ENCODE measurements at regions not wholly inside any gene's neighbourhood (a gene's known extent, or its start where the extent isn't known, plus 50 kb on each side); places are given as distances from the start of the nearest gene placed in this dataset.
"Not testable (repeated sequence)": the region's sequence is repeated elsewhere in the genome, so short reads cannot be mapped to it uniquely, and the experiment has no call there.

DNA sequence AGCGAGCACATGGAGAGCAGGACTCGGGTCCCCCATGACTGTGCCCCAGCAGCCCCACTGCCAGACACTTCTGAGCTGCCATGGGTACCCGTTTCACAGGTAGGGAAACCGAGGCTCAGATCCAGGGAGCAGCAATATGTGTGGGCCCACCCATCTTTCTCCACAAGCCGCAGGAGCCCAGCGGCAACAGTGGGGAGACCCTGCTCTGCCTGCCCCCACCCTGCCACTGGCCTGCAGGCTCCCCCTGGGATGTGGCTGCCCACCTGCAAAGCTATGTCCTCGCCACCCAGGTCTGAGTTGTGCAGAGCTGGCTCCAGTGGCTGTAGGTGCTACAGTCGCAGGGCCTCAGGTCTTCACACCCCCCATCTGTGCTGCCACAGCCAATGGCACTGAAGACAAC lies 50.6 kb upstream of the C1QTNF9B start:
- no peak for DNase-seq (ENCODE audit: low read depth, low spot score)

DNA sequence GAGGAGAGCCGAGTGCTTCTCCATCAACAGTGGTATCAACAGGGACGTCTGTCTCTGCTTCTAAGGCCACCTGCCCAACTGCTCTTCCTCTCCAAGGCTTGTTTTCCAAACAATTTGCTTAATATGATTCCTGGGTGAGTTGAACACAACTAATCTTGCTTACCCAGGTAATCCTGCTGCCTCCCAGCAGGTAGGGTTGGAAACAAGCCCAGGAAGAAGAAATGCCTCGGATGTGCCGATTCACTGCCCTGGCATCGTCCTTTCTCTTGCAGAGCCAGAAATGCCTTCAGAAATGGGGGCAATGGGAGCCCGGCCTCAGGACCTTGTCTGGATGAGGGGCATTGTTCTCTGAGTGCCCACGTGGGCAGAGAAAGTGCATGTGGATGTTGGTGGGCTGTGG lies 51.9 kb upstream of the C1QTNF9B start:
- no peak for DNase-seq (ENCODE audit: low read depth, low spot score)

DNA sequence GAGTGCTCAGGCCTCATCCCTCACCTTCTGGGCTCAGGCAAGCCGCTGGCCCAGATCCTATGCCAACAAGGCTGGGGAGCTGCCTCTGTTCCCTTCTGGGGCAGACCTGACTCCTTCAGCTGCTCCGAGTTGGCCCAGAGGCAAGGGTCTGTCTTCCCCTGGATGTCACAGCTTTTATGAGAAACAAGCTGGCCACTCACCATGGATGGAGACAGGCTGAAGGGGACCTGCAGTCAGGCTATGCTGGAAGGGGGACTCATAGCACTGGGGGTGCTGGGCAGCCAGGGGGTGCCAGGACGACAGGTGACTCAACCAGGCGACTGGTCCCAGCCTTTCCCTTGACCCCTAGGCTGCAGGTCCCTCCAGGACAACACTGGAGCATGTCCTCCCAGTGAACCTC lies 52.4 kb upstream of the C1QTNF9B start:
- no peak for DNase-seq (ENCODE audit: low read depth, low spot score)

DNA sequence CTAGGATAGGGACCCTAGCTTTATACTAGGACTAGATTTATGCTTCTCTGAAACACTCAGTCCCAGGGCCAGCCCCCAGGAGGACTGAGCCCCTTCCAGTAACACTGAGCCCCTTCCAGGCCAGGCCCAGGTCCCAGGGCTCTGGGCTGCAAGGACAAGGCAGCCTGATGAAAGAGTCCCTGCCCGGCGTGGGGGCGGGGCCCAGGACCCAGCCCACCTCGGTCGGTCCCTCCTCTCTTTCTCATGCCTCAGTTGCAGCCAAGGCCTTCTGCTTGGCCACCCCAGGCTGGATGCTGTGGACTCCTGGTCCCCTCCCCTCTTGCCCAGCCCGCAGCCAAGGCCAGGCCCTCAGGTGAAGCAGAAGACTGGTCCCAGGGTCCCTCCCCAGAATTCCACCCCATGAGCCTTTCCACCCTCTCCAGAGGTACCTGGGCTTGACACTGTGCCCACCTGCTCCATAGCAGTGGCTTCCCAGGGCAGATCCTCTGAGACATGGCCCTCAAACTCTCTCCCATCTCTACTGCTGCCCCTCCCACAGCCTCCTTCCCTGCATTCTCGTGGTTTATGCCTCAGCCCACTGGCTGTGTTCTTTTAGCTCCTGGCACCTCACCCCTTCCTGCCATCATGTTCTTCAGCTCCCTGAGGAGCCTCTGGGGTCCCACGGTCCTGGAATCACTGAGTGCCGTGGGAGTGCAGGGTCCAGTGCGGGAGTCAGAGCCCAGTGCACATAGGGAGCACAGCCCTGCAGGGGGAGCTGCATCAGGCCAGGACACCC lies 53.6 kb upstream of the C1QTNF9B start:
- DNase-seq (ENCODE audit: low read depth, low spot score) = no peak

DNA sequence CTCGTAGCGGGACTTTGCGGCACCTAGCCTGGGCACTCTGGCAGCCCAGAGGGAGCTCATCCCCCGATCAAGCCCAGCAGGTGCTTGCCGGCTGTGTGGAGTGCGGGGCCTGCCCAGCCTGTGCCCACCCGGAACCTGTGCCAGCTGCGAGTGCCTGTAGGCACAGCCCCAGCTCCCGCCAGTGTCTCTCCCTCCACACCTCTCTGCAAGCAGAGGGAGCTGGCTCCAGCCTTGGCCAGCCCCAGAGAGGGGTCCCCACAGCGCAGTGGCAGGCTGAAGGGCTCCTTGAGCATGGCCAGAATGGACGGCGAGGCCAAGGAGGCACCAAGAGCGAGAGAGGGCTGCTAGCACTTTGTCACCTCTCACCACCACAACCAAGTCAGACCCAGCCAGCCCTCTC lies 55.5 kb upstream of the C1QTNF9B start:
- no peak for DNase-seq (ENCODE audit: low read depth, low spot score)

DNA sequence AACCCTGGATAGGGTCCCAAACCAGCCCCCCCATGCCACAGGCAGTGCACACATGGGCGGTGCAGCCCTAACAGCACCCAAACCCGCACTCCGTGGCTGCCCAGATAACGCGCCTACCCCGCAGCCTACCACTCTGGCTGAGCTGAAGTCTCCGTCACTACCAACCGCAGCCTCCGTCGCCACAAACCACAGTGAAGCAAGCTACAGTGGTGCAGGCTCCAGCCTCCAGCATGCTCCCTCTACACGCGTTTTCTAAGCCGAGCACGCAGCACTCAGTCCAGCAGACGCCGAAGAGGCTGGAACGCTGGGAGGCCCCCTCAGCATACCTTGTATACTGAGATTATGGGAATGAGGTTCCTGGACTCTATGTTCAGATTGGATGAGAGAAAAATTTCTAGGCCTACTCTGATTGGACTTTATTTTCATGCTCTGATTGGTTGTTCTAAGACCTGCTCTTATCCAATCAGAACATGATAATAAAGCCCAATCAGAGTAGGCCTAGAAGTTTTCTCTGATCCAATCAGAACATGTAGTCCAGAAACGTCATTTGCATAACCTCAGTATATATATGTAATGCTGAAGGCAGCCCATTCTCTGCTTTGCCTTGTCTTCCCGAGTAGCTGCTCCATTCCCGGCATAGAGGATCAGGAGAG lies 56.7 kb upstream of the C1QTNF9B start:
- DNase-seq (ENCODE audit: low read depth, low spot score) = no peak

DNA sequence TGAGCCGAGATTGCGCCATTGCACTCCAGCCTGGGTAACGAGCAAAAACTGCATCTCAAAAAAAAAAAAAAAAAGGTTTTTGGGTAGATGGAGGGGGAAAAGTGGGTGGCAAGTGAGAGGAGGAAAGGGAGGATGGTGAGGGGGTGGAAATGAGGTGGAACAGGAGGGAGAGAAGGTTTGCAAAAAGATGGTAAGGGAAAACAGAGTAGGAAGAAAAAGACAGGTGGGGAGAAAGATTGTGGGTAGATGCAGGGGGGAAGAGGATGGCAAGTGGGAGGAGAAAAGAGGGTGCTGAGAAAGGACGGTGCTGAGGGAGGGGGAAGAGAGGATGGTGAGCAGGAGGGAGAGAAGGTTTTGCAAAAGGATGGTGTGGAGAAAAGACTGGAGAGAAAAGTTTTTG lies 57.8 kb upstream of the C1QTNF9B start:
- DNase-seq (ENCODE audit: low read depth, low spot score) = no peak

DNA sequence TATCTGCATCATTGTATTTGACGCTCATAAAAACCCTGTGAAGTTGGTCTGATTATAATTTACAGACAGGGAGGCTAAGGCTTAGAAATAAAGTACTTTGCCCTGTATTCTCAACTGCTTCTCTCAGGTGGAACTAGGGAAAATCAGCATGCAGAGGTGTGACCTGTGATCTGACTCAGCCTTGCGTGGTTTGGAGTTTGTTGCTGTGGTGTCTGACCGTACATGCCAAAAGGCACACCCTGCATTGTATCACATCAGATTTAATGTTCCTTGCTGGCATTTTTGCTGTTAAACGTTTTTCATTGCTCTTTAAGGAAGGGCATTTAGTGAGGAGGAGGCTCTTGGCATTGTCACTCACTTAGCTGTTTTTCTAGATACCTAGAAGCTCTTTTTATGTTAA lies 58.8 kb upstream of the C1QTNF9B start:
- no peak for DNase-seq (ENCODE audit: low read depth, low spot score)

DNA sequence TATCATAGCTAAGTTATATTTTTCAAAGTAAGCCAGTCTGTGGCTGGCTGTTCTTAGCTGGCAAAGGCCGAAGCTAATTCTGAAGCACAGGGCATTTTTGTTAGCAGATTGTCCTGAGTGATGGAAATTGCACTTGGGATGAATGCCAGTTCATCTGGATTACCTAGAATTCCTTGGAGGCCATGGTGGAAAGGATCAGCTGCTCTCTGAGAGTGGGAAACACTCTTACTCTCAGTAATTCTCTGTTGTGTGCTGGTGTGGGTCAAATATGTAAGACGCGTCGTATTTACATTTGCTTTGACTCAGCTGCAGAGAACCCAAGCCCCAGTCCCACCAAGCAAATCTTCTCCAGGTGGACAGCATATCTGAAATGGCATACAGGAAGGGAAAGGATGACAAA lies 60.7 kb upstream of the C1QTNF9B start:
- no peak for DNase-seq (ENCODE audit: low read depth, low spot score)

DNA sequence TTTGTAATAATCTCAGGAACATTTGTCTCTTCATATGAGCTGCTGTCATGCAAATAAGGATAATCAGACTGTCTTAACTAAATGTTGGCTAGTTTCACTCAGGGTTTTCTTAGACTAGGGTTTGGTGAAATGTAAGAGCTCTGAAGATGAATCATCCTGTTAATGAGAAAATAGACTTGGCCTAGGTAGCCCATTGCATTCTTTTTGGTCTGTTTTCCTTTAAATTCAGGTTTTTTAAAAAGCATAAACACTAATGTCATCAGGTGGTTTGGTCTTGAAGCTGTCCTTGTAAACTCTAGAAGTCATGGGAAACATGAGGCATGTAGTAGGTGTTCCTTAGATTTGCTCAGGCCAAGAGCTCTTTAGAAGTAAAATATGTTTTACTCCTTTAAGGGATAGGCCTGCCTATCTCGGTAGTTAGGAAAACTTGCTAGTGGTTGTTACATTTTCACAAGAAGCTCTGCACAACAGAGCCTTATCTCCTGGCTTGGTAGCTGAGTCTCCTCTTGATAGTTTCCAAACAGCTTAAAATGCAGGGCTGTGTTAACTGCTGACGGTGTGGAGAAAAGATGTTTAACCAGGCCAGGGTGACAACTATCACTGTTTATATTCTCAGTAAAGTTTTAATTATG lies 62.0 kb upstream of the C1QTNF9B start:
- no peak for DNase-seq (ENCODE audit: low read depth, low spot score)

DNA sequence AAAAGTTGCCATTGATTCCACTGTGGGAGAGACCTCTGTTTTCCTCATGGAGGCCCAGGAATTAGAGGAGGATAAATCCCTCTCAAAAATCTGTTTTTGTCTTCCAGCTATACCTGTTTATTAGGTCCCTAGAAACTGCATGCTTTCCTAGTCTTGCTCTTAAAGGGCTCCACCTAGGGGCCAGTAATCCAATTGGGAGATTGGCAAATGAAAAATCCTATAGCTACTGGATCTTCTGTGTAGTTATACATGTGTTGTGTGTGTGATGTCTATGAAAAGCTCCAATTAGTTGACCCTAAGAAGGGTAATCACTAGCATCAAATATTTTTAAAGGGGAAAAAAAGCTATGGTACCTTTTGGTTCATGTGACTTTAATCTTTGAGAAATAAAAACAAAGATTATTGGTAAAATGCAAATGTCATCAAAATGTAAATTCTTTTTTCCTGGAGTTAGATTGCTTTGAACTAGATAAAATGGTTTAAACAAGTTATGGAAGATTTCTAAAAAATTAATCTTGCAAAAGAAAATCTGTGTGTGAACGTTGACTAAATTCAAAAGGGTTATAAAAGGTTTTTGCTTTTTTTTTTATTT lies 63.4 kb upstream of the C1QTNF9B start:
- no peak for DNase-seq (ENCODE audit: low read depth, low spot score)

DNA sequence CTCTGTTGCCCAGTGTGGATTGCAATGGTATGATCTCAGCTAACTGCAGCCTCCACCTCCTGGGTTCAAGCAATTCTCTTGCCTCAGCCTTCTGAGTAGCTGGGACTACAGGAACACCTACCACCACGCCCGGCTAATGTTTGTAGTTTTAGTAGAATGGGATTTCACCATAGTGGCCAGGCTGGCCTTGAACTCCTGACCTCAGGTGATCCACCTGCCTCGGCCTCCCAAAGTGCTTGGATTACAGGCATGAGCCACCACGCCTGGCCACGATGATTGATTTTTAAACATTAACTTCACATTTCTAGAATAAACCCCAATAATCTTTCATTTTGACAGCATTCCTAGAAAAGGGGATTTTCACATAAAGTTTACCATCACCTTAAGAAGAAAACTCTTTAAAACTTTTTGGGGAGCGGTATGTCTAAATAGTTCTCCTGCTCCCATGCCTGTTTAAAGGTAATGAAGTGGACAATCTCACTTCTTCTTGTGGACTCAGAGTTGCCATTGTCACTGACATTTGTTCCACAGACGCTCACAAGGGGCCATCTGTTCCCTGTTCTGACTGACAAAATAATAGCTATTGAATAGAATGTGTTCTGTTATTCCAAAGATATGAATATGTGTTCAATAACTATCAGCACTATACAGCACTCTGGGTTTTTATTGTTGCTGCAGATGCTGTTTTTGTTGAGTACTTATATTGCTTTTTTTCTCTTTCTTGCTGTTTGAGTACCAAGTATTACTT lies 66.1 kb upstream of the C1QTNF9B start:
- no peak for DNase-seq (ENCODE audit: low read depth, low spot score)

DNA sequence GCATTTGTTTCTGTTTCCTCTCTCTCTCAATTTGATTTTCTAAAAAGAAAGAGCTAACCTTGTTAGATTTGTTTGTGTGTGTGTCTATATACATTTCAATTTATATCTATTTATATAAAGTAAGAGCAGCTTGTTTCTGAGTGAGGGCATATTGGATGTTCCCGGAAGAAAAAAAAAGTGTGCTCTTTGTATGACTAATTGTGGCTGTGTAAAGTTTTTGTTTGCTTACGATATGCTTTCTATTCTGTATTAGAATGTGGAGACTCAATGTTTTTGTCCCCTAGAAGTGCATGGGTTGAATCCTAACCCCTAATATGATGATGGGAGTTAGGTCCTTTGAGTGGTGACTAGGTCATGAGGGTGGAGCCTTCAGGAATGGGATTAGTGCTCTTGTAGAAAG lies 66.6 kb upstream of the C1QTNF9B start:
- DNase-seq (ENCODE audit: low read depth, low spot score) = no peak

DNA sequence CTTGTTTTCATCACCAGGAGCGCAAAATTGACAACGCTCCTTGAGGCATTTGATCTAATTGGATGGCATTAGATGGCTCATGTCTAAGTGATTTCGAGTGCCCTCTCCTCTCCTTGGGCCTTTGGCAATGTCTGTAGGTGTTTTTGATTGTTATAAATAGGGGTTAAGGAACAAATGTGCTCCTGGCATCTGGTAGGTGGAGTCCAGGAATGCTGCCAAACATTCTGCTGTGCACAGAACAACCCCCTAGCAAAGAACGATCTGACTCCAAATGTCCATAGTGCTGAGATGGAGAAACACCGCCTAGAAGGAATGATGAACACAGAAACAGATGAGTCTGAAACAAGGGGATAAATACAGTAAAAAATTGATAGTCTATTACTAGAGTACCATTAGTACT lies 68.0 kb upstream of the C1QTNF9B start:
- no peak for DNase-seq (ENCODE audit: low read depth, low spot score)

DNA sequence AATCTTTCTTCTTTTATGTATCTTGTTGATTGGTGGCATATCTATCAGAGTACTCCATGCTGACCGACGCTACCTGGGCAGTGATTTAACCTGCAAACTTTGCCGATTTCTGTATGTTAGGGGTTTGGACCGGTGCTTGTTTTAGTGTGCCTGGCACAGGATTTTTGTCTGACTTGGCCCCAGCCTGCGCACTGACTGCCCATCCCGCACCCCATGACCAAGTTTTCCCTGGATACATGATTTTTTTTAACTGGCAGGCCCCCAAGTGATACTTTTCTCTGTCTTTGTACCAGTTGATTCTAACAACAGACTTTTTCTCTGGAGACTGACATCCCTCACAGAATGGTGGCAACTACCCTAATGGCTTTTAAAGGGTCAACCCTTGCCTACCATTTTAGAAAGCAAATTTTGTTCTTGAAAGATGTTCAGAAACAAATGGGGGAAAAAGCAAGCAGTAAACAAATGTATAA lies 69.0 kb upstream of the C1QTNF9B start:
- DNase-seq (ENCODE audit: low read depth, low spot score) = no peak

DNA sequence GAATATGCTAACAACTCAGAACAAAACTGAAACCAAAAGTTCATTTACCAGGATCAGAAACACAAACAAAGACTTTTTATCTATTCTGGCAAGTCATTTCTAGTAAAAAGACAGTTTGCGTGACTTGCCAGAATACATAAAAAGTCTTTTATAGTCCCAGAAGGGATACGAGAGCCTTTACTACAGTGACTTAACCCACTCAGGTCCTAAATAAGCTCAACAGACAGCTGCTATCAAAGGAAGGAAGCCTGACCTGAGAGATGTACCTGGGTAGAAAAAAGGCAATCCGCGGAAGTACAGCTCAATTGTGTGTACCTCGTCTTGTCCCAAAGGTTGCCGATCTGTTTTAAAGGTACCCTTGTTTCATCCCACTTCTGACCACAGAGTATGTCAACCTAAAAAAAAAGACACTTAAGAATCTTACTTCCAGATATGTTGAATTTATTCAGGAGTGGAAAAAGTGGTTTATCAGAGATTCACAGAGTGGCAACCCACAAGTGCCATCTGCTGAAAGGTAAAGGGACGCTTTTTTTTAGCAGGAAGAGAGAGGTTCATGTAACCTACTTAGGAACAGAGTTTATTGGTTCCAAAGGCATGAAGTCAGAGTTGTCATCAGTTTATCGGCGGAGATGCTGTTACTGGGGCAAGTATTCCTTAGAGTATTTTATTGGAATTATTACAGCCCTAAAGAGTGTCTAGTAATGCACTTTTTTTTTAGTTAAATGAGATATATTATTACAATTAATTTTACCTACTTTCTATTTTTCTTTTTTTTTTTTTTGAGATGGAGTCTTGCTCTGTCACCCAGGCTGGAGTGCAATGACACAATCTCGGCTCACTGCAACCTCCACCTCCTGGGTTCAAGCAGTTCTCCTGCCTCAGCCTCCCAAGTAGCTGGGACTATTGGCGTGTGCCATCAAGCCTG lies 69.7 kb upstream of the C1QTNF9B start:
- no peak for DNase-seq (ENCODE audit: low read depth, low spot score)

DNA sequence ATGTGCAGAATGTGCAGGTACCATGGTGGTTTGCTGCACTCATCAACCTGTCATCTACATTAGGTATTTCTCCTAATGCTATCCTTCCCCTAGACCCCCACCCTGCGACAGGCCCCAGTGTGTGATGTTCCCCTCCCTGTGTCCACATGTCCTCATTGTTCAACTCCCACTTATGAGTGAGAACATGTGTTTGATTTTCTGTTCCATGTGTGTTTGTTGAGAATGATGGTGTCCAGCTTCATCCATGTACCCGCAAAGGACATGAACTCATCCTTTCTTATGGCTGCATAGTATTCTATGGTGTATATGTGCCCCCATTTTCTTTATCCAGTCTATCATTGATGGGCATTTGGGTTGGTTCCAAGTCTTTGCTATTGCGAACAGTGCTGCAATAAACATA lies 70.5 kb upstream of the C1QTNF9B start:
- not testable (repeated sequence) for DNase-seq (ENCODE audit: low read depth, low spot score)

DNA sequence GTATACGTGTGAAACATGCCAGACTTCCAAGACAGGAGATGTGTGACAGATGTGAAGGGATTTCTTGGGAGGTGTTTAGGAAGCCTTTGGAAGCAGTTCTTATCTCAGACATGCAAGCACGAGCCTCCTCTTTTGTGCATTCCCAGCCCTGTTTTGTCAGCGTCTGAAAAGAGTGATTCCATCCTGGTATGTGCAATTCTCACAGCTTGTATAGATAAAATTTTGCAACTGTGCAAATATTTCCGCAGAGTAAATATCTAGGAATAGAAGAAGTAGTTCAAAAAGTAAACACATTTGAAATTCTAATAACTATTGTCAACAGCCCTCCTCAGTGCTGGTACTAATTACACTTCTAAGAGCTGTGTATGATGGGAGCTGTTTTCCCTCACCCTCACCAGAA lies 72.3 kb upstream of the C1QTNF9B start:
- no peak for DNase-seq (ENCODE audit: low read depth, low spot score)

DNA sequence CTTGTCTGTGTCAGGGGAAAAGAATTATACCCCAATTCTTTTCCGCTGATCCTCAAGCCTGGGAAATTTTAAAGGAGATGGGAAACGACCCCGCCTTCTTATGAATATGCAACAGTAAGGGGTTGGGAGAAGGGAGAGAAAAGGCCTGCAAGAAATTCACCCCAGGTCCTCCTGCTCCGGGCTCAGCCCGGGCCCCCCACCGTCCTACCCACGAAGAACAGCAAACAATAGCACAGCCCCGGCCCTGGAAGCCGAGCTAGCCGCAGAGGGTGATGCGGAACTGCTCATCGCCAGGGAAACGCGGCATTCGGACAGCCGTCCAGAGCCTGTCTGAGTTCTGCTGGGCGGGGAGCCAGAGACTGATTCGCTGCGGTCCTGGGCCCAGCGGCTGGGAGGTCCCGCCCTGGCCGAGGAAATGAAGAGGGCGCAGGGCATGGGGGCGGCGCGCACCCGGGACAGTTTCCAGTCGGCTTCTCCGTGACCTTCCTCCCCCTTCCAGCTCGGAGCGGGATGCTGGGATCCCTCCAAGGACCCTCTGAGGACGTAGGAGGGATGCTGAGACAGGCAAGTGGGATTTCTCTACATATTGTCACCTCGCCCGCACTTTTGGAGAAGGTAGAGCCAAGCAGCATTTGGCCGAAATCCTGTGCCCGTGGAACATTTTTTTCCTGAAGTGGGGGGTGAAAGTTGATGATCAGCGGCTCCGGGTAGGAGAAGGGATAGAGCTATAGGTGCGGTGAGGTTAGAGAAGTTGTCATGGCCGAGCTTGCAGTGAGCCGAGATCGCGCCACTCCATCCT lies 82.3 kb upstream of the C1QTNF9B start:
- DNase-seq (ENCODE audit: low read depth, low spot score) = no peak

DNA sequence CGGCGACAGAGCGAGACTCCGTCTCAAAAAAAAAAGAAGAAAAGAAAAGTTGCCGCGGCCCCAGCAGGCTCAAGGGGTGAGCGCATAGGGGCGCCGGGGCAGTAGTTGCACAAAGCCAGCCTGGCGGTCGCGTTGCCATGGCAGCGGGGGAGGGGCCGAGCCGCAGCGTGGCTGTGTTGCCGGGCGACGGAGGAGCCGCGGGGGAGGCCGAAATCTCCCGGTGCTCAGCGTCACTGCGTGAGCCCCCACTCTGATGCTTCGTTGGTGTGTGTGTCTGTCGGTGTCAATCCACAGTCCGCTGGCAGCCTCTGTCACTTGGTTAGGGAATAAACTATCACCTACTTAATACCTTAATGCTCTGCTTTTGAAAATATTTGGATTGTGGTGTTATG lies 82.9 kb upstream of the C1QTNF9B start:
- peak; percentile 62 for DNase-seq (ENCODE audit: low read depth, low spot score)
